Right cardiac atrium (tissue), 5 donors: ENCODE measurements at regions not wholly inside any gene's neighbourhood (a gene's known extent, or its start where the extent isn't known, plus 50 kb on each side); places are given as distances from the start of the nearest gene placed in this dataset.

Experiments
- ATAC-seq, 2 donors: fragments of 200-7000 bp; cut with Tn5 transposase; one replicate each; pipeline versions ENCODE4 v1.8.0 to v1.9.1; 2020; ENCODE audit warnings: moderate library complexity in 2 of 2, mild to moderate bottlenecking in 1 of 2
- DNase-seq, 3 donors: peaks; one replicate each; pipeline ENCODE4 v3.0.0-alpha.2; 2020
- H3K27ac ChIP-seq: one replicate; pipeline ENCODE4 v1.5.1; 2013; ENCODE audit warnings: mild to moderate bottlenecking, low read length, control low read depth, moderate library complexity
- H3K27me3 ChIP-seq: one replicate; pipeline ENCODE4 v1.6.1; 2013; ENCODE audit not compliant: control insufficient read depth, insufficient read depth
- H3K4me1 ChIP-seq: one replicate; pipeline ENCODE4 v1.6.1; 2013; ENCODE audit warnings: low read length; ENCODE audit not compliant: control insufficient read depth, insufficient read depth
- H3K4me3 ChIP-seq: one replicate; pipeline ENCODE4 v1.5.1; 2013; ENCODE audit warnings: low read length, control low read depth
- H3K9me3 ChIP-seq: one replicate; pipeline ENCODE4 v1.6.1; 2013; ENCODE audit warnings: low read length; ENCODE audit not compliant: control insufficient read depth
- WGBS: extraction: QIAGEN DNeasy Blood & Tissue Kit; methylation state at CpG from one replicate; pipeline ENCODE4 v1.1.7; 2013; 5-methylcytosine and 5-hydroxymethylcytosine counted together
- intact Hi-C, 4 donors: fragments of 100-400 bp; cut with DNase I; formaldehyde crosslinking; loops; one replicate each; pipeline versions ENCODE4 v1.11.0 to v1.14.0; 2022 to 2023
- donor health status: healthy with polysubstance abuse.
- donor health status: DM: no; HTN: yes; CAD: no.
- donor health status: DM: no; HTN: no; CAD: no.
- donor health status: DM: no; HTN: yes; CAD: no; lungs with severe emphysema.
- donor health status: DM: yes; HTN: yes; CAD: no.

- no peak overlapping the region for H3K4me3 ChIP-seq
- no peaks in the 10 kb centered on the region for H3K27me3 ChIP-seq
- ATAC-seq (peak; percentile 81 to 91), DNase-seq (peak; percentile 38 to 74 (median 72))
- intact Hi-C loops: no loop called here
- H3K4me1 ChIP-seq: peaks cover 2% of the 10 kb centered on the region
- no peak overlapping the region for H3K27ac ChIP-seq
- no peaks in the 10 kb centered on the region for H3K9me3 ChIP-seq
- WGBS: 32% methylated on average over 6 of the region's 6 CpGs
Observed at GRCh38 chr9:8262625-8263622, 463.3 kb upstream of the DMAC1 start.

- DNase-seq: no peak
- H3K27ac ChIP-seq: no peak overlapping the region
- intact Hi-C loops: no loop called here
Observed at GRCh38 chr9:8261737-8262136, 462.2 kb upstream of the DMAC1 start.

GRCh38 chr9:8259028-8259427 lies 459.4 kb upstream of the DMAC1 start:
- Histone ChIP-seq H3K27ac (no peak overlapping the region), H3K4me3 (no peak overlapping the region), H3K4me1 (peaks cover 2% of the 10 kb centered on the region), H3K9me3 (no peaks in the 10 kb centered on the region), H3K27me3 (no peaks in the 10 kb centered on the region)
- WGBS: 86% methylated on average over 4 of the region's 4 CpGs
- ATAC-seq (no peak), DNase-seq (no peak)
- intact Hi-C loops: loop anchor here in 1 of 4 donors (5.0 kb wide), 1 partner anchor 62 kb away; no protein-coding TSS in a partner anchor

More at GRCh38 chr9:8261737-8262136, 462.2 kb upstream of the DMAC1 start:
- Histone ChIP-seq H3K4me3 (no peak overlapping the region), H3K9me3 (no peaks in the 10 kb centered on the region), H3K4me1 (peaks cover 2% of the 10 kb centered on the region), H3K27me3 (no peaks in the 10 kb centered on the region)
- 78% methylated on average over 3 of the region's 3 CpGs for WGBS
- ATAC-seq: no peak

- intact Hi-C loops: loop anchor here in 1 of 4 donors (5.0 kb wide), 1 partner anchor 60 kb away; no protein-coding TSS in a partner anchor
- ATAC-seq: no peak
- no peaks in the 10 kb centered on the region for H3K9me3 ChIP-seq
- H3K27me3 ChIP-seq: no peaks in the 10 kb centered on the region
- DNase-seq: no peak
- H3K4me3 ChIP-seq: no peak overlapping the region
- peaks cover 2% of the 10 kb centered on the region for H3K4me1 ChIP-seq
- H3K27ac ChIP-seq: no peak overlapping the region
- 84% methylated on average over 2 of the region's 2 CpGs for WGBS
Observed at GRCh38 chr9:8256880-8257279, 457.3 kb upstream of the DMAC1 start.

GRCh38 chr9:8255850-8256249 lies 456.3 kb upstream of the DMAC1 start:
- ATAC-seq (no peak), DNase-seq (no peak)
- intact Hi-C loops: loop anchor here in 1 of 4 donors (5.0 kb wide), 1 partner anchor 59 kb away; no protein-coding TSS in a partner anchor
- Histone ChIP-seq H3K27ac (no peak overlapping the region), H3K4me3 (no peak overlapping the region), H3K4me1 (peaks cover 2% of the 10 kb centered on the region), H3K27me3 (no peaks in the 10 kb centered on the region), H3K9me3 (no peaks in the 10 kb centered on the region)

GRCh38 chr9:8254541-8254940 lies 455.0 kb upstream of the DMAC1 start:
- H3K27me3 ChIP-seq: no peaks in the 10 kb centered on the region
- no peak overlapping the region for H3K4me3 ChIP-seq
- no peak overlapping the region for H3K27ac ChIP-seq
- intact Hi-C loops: no loop called here
- no peak for ATAC-seq
- 78% methylated on average over 4 of the region's 4 CpGs for WGBS
- H3K9me3 ChIP-seq: no peaks in the 10 kb centered on the region
- DNase-seq: no peak
- no peaks in the 10 kb centered on the region for H3K4me1 ChIP-seq

- 84% methylated on average over 4 of the region's 4 CpGs for WGBS
- Histone ChIP-seq H3K27ac (no peak overlapping the region), H3K4me1 (no peaks in the 10 kb centered on the region), H3K9me3 (no peaks in the 10 kb centered on the region), H3K4me3 (no peak overlapping the region), H3K27me3 (no peaks in the 10 kb centered on the region)
- intact Hi-C loops: no loop called here
- no peak for ATAC-seq
- no peak for DNase-seq
Observed at GRCh38 chr9:8252445-8252844, 452.9 kb upstream of the DMAC1 start.

- Histone ChIP-seq H3K27ac (no peak overlapping the region), H3K9me3 (no peaks in the 10 kb centered on the region), H3K4me1 (no peaks in the 10 kb centered on the region), H3K4me3 (no peak overlapping the region), H3K27me3 (no peaks in the 10 kb centered on the region)
- DNase-seq: no peak
- no peak for ATAC-seq
- intact Hi-C loops: no loop called here
Observed at GRCh38 chr9:8251566-8251965, 452.0 kb upstream of the DMAC1 start.

- 83% methylated on average over 8 of the region's 8 CpGs for WGBS
- ATAC-seq: no peak
- intact Hi-C loops: no loop called here
Observed at GRCh38 chr9:8244505-8245092, 445.0 kb upstream of the DMAC1 start.

GRCh38 chr9:8241201-8241600 lies 441.6 kb upstream of the DMAC1 start:
- ATAC-seq (no peak), DNase-seq (no peak)
- no peak overlapping the region for H3K27ac ChIP-seq
- H3K4me1 ChIP-seq: no peaks in the 10 kb centered on the region
- 69% methylated on average over 5 of the region's 5 CpGs for WGBS
- no peaks in the 10 kb centered on the region for H3K9me3 ChIP-seq
- H3K27me3 ChIP-seq: no peaks in the 10 kb centered on the region
- intact Hi-C loops: no loop called here
- H3K4me3 ChIP-seq: no peak overlapping the region

More at GRCh38 chr9:8244505-8245092, 445.0 kb upstream of the DMAC1 start:
- Histone ChIP-seq H3K27ac (no peak overlapping the region), H3K4me3 (no peak overlapping the region), H3K9me3 (no peaks in the 10 kb centered on the region), H3K27me3 (no peaks in the 10 kb centered on the region), H3K4me1 (no peaks in the 10 kb centered on the region)
- DNase-seq: no peak

- no peaks in the 10 kb centered on the region for H3K9me3 ChIP-seq
- no peak for DNase-seq
- no peak for ATAC-seq
- intact Hi-C loops: no loop called here
- no peaks in the 10 kb centered on the region for H3K27me3 ChIP-seq
- WGBS: 87% methylated on average over 2 of the region's 2 CpGs
- H3K4me1 ChIP-seq: no peaks in the 10 kb centered on the region
- no peak overlapping the region for H3K4me3 ChIP-seq
- H3K27ac ChIP-seq: no peak overlapping the region
Observed at GRCh38 chr9:8237096-8237495, 437.5 kb upstream of the DMAC1 start.
